ENCODE measurements at regions not wholly inside any gene's neighbourhood (a gene's known extent, or its start where the extent isn't known, plus 50 kb on each side); places are given as distances from the start of the nearest gene placed in this dataset.

DNA sequence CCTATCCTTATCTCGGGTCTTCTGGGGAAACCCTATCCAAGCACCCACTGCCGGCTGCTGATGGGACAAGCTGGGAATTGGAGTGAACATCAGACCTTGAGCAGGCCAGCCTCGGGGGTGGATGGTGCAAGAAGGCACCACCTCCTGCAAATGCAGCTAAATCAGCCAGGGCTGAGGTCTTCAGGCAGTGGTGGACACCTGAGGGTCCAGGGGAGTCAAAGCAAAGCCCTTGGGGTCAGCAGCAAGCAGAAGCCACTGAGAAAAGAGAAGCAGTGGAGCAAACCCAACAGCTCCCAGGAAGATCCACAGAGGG, 55.4 kb upstream of the ENPP7 start:
- Histone ChIP-seq H2AFZ (ENCODE audit: low read depth, low read length) (no peak overlapping the region), H3K79me2 (ENCODE audit: insufficient read depth, low read length) (no peaks in the 10 kb centered on the region), H3K4me2 (ENCODE audit: low read length) (no peak overlapping the region), H3K27ac (ENCODE audit: low read depth, low read length) (no peak overlapping the region), H3K4me1 (ENCODE audit: insufficient read depth, low read length) (no peaks in the 10 kb centered on the region), H3K4me3 (ENCODE audit: insufficient read depth, low read depth, low read length) (no peak overlapping the region), H3K27me3 (ENCODE audit: insufficient read depth, low read length) (no peaks in the 10 kb centered on the region), H4K20me1 (ENCODE audit: insufficient read depth, low read length) (no peaks in the 10 kb centered on the region), H3K9ac (ENCODE audit: low read length) (no peak overlapping the region), H3K9me3 (ENCODE audit: insufficient read depth, low read depth, low read length) (peaks cover 9% of the 10 kb centered on the region), H3K36me3 (ENCODE audit: insufficient read depth, low read length) (no peaks in the 10 kb centered on the region)
- FAIRE-seq, result no peak
- no peak overlapping the region for H3K4me3 Mint-ChIP-seq (ENCODE audit: unreplicated experiment)
- H3K27ac Mint-ChIP-seq (ENCODE audit: unreplicated experiment), result no peak overlapping the region
- H3K27me3 Mint-ChIP-seq (ENCODE audit: low read depth, unreplicated experiment), result peaks cover 66% of the 10 kb centered on the region
- peaks cover 31% of the 10 kb centered on the region for H3K9me3 Mint-ChIP-seq (ENCODE audit: unreplicated experiment)
- DNase-seq (ENCODE audit: low read depth), result no peak
- peaks cover 2% of the 10 kb centered on the region for H3K36me3 Mint-ChIP-seq (ENCODE audit: low read depth, unreplicated experiment)
- no peaks in the 10 kb centered on the region for H3K4me1 Mint-ChIP-seq (ENCODE audit: low read depth, unreplicated experiment)
- TF ChIP-seq, protein P1, sequence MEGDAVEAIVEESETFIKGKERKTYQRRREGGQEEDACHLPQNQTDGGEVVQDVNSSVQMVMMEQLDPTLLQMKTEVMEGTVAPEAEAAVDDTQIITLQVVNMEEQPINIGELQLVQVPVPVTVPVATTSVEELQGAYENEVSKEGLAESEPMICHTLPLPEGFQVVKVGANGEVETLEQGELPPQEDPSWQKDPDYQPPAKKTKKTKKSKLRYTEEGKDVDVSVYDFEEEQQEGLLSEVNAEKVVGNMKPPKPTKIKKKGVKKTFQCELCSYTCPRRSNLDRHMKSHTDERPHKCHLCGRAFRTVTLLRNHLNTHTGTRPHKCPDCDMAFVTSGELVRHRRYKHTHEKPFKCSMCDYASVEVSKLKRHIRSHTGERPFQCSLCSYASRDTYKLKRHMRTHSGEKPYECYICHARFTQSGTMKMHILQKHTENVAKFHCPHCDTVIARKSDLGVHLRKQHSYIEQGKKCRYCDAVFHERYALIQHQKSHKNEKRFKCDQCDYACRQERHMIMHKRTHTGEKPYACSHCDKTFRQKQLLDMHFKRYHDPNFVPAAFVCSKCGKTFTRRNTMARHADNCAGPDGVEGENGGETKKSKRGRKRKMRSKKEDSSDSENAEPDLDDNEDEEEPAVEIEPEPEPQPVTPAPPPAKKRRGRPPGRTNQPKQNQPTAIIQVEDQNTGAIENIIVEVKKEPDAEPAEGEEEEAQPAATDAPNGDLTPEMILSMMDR (IDR thresholded peaks at IDR 0.05; ENCODE audit: insufficient read depth, low read depth, low read length), result no peak
- no peak for TF ChIP-seq EZH2 (IDR thresholded peaks at IDR 0.05; ENCODE audit: insufficient read depth, low read length)

DNA sequence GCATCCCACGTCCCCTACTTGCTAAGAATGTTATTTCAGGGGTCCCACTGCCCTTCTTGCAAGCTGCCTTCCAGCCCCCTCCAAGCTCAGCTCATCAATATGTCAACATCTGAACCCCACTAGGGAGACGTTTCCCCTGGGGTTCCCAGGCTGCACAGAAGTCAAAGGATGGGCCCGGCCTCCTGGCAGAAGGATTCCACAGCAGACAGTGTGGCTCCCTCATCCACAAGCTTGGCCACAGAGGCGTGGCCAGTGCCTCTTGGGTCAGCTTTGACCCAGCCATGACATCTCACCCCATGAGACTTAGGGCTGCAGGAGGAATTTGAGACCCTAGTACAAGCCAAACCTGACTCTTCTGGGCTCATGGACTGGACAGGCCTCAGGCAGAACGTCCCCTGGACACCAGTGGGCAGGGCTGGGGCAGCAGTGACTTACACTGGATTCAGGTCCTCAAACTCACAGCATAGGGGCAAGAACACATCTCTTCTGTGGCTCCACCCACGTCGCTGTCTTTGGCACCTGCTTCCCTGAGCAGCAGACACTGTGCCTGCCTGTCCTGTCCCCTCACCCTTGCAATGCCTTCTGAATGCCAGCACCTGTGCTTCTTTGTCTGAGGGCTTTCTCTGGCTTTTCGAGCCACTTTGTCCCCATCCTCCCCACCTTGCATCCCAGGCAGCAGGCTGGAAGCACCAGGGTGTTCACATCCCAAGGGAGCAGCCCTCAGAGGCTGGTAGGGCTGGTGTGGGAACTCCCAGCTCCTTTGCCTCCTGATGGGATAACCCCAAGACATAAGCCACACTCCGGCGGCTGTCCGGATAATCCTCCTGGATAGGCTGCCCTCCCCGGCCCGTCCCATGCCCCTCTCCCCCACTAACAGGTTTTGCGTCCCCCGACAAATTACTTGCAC, 56.0 kb upstream of the ENPP7 start:
- H3K27ac Mint-ChIP-seq (ENCODE audit: unreplicated experiment), result no peak overlapping the region
- no peaks in the 10 kb centered on the region for H3K27me3 ChIP-seq (ENCODE audit: insufficient read depth, low read length)
- no peak overlapping the region for H3K4me2 ChIP-seq (ENCODE audit: low read length)
- no peaks in the 10 kb centered on the region for H4K20me1 ChIP-seq (ENCODE audit: insufficient read depth, low read length)
- H3K79me2 ChIP-seq (ENCODE audit: insufficient read depth, low read length), result no peaks in the 10 kb centered on the region
- H3K9ac ChIP-seq (ENCODE audit: low read length), result no peak overlapping the region
- H3K36me3 Mint-ChIP-seq (ENCODE audit: low read depth, unreplicated experiment), result peaks cover 2% of the 10 kb centered on the region
- peaks cover 65% of the 10 kb centered on the region for H3K27me3 Mint-ChIP-seq (ENCODE audit: low read depth, unreplicated experiment)
- H3K27ac ChIP-seq (ENCODE audit: low read depth, low read length), result no peak overlapping the region
- no peak overlapping the region for H2AFZ ChIP-seq (ENCODE audit: low read depth, low read length)
- TF ChIP-seq EZH2 (IDR thresholded peaks at IDR 0.05; ENCODE audit: insufficient read depth, low read length), result no peak
- TF ChIP-seq, protein P1 (IDR thresholded peaks at IDR 0.05; ENCODE audit: insufficient read depth, low read depth, low read length), result no peak
- FAIRE-seq (no peak), DNase-seq (ENCODE audit: low read depth) (no peak)
- no peaks in the 10 kb centered on the region for H3K36me3 ChIP-seq (ENCODE audit: insufficient read depth, low read length)
- H3K4me1 Mint-ChIP-seq (ENCODE audit: low read depth, unreplicated experiment), result no peaks in the 10 kb centered on the region
- peaks cover 9% of the 10 kb centered on the region for H3K9me3 ChIP-seq (ENCODE audit: insufficient read depth, low read depth, low read length)
- no peaks in the 10 kb centered on the region for H3K4me1 ChIP-seq (ENCODE audit: insufficient read depth, low read length)
- H3K4me3 Mint-ChIP-seq (ENCODE audit: unreplicated experiment), result no peak overlapping the region
- H3K4me3 ChIP-seq (ENCODE audit: insufficient read depth, low read depth, low read length), result no peak overlapping the region
- peaks cover 29% of the 10 kb centered on the region for H3K9me3 Mint-ChIP-seq (ENCODE audit: unreplicated experiment)

DNA sequence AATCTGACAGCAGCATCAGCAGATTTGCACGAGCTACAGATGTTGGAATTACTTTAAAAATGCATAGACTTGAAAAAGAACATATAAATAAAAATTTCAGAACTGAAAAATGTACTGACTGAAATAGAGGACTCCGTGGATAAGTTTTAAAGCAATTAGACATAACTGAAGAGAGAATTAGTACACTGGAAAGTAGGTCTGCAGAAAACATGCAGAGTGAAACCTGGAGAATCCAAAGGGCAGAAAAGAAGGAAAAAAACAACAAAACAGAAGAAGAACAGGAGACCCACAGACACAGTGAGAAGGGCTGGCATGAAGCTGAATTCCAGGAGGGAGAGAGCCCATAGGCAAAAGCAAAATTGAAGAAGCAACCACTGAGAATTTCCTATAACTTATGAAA, 57.2 kb upstream of the ENPP7 start:
- no peaks in the 10 kb centered on the region for H3K36me3 ChIP-seq (ENCODE audit: insufficient read depth, low read length)
- FAIRE-seq (no peak), DNase-seq (ENCODE audit: low read depth) (no peak)
- no peak overlapping the region for H3K4me3 ChIP-seq (ENCODE audit: insufficient read depth, low read depth, low read length)
- peaks cover 2% of the 10 kb centered on the region for H3K36me3 Mint-ChIP-seq (ENCODE audit: low read depth, unreplicated experiment)
- no peak overlapping the region for H3K4me3 Mint-ChIP-seq (ENCODE audit: unreplicated experiment)
- H3K79me2 ChIP-seq (ENCODE audit: insufficient read depth, low read length), result no peaks in the 10 kb centered on the region
- H3K27ac Mint-ChIP-seq (ENCODE audit: unreplicated experiment), result no peak overlapping the region
- H3K9ac ChIP-seq (ENCODE audit: low read length), result no peak overlapping the region
- no peaks in the 10 kb centered on the region for H3K27me3 ChIP-seq (ENCODE audit: insufficient read depth, low read length)
- H2AFZ ChIP-seq (ENCODE audit: low read depth, low read length), result no peak overlapping the region
- no peaks in the 10 kb centered on the region for H3K4me1 ChIP-seq (ENCODE audit: insufficient read depth, low read length)
- peaks cover 68% of the 10 kb centered on the region for H3K27me3 Mint-ChIP-seq (ENCODE audit: low read depth, unreplicated experiment)
- TF ChIP-seq EZH2 (IDR thresholded peaks at IDR 0.05; ENCODE audit: insufficient read depth, low read length), result no peak
- TF ChIP-seq, protein P1 (IDR thresholded peaks at IDR 0.05; ENCODE audit: insufficient read depth, low read depth, low read length), result no peak
- no peak overlapping the region for H3K27ac ChIP-seq (ENCODE audit: low read depth, low read length)
- H3K9me3 ChIP-seq (ENCODE audit: insufficient read depth, low read depth, low read length), result peaks cover 9% of the 10 kb centered on the region
- H4K20me1 ChIP-seq (ENCODE audit: insufficient read depth, low read length), result no peaks in the 10 kb centered on the region
- no peak overlapping the region for H3K4me2 ChIP-seq (ENCODE audit: low read length)
- H3K9me3 Mint-ChIP-seq (ENCODE audit: unreplicated experiment), result peaks cover 29% of the 10 kb centered on the region
- H3K4me1 Mint-ChIP-seq (ENCODE audit: low read depth, unreplicated experiment), result no peaks in the 10 kb centered on the region
